WTC11 (cell line): ENCODE measurements at regions not wholly inside any gene's neighbourhood (a gene's known extent, or its start where the extent isn't known, plus 50 kb on each side); places are given as distances from the start of the nearest gene placed in this dataset.

Experiments
- ATAC-seq: fragments of 200-7000 bp; cut with Tn5 transposase; 2 replicates; pipeline ENCODE4 v1.10.0; 2021; ENCODE audit warnings: mild to moderate bottlenecking, moderate library complexity
- CTCF ChIA-PET: fragments of 300-600 bp; sonication (Branson Sonifier 250); formaldehyde crosslinking; loops from one replicate; lab custom pipeline; 2021; ENCODE audit warnings: antibody characterized with exemption; lab: Charles Lee
- POLR2A ChIA-PET: fragments of 350-600 bp; sonication (Branson Sonifier 250); formaldehyde crosslinking; loops from one replicate; lab custom pipeline; 2021; ENCODE audit warnings: antibody characterized with exemption; lab: Charles Lee
- DNase-seq: peaks from one replicate; pipeline ENCODE4 v3.0.0; 2021; ENCODE audit warnings: low spot score
- H3K27ac Mint-ChIP-seq: 2 replicates; pipeline ENCODE4 v1.8.0; 2021; ENCODE audit warnings: mixed read lengths
- H3K27me3 Mint-ChIP-seq: 2 replicates; pipeline ENCODE4 v1.8.0; 2021; ENCODE audit warnings: low read depth, mild to moderate bottlenecking, moderate library complexity, mixed read lengths
- H3K36me3 Mint-ChIP-seq: 2 replicates; pipeline ENCODE4 v1.8.0; 2021; ENCODE audit warnings: mixed read lengths
- H3K4me1 Mint-ChIP-seq: 2 replicates; pipeline ENCODE4 v1.8.0; 2022; ENCODE audit warnings: mixed read lengths
- H3K4me3 Mint-ChIP-seq: 2 replicates; pipeline ENCODE4 v1.8.0; 2021; ENCODE audit warnings: mild to moderate bottlenecking, moderate library complexity, mixed read lengths
- H3K9me3 Mint-ChIP-seq: 2 replicates; pipeline ENCODE4 v1.8.0; 2021; ENCODE audit warnings: mixed read lengths
- CREM ChIP-seq: sonication (generic); formaldehyde crosslinking; IDR thresholded peaks from 2 replicates; pipeline ENCODE4 v1.8.1; 2022; ENCODE audit warnings: mild to moderate bottlenecking, missing genetic modification reagents, moderate library complexity
- ELF4 ChIP-seq: sonication (generic); formaldehyde crosslinking; IDR thresholded peaks from 2 replicates; pipeline ENCODE4 v1.8.1; 2022; ENCODE audit warnings: low read depth, mild to moderate bottlenecking, moderate library complexity, missing genetic modification reagents
- EMX1 ChIP-seq: fragments of 250-450 bp; sonication (Bioruptor Pico); IDR thresholded peaks from 2 replicates; pipeline ENCODE4 v1.8.0; 2021; ENCODE audit warnings: mild to moderate bottlenecking
- ERG ChIP-seq: fragments of 250-450 bp; sonication (Bioruptor Pico); IDR thresholded peaks from 2 replicates; pipeline ENCODE4 v1.8.0; 2021; ENCODE audit warnings: mild to moderate bottlenecking
- FOXJ3 ChIP-seq: sonication (generic); formaldehyde crosslinking; IDR thresholded peaks from 2 replicates; pipeline ENCODE4 v1.9.0; 2021; ENCODE audit warnings: missing genetic modification reagents, mild to moderate bottlenecking, borderline replicate concordance
- FOXP1 ChIP-seq: sonication (generic); formaldehyde crosslinking; IDR thresholded peaks from 2 replicates; pipeline ENCODE4 v1.8.0; 2022; ENCODE audit warnings: missing genetic modification reagents, mild to moderate bottlenecking, moderate library complexity, borderline replicate concordance
- GTF2I ChIP-seq: fragments of 250-450 bp; sonication (Bioruptor Pico); conservative IDR thresholded peaks from 2 replicates; pipeline ENCODE4 v1.4.0; 2021; ENCODE audit warnings: mild to moderate bottlenecking
- OVOL2 ChIP-seq: fragments of 250-450 bp; sonication (Bioruptor Pico); IDR thresholded peaks from 2 replicates; pipeline ENCODE4 v1.9.0; 2021; ENCODE audit warnings: mild to moderate bottlenecking, borderline replicate concordance
- RORB ChIP-seq: fragments of 250-450 bp; sonication (Bioruptor Pico); IDR thresholded peaks from 2 replicates; pipeline ENCODE4 v1.9.0; 2021; ENCODE audit warnings: mild to moderate bottlenecking
- TEAD1 ChIP-seq: sonication (generic); formaldehyde crosslinking; IDR thresholded peaks from 2 replicates; pipeline ENCODE4 v1.8.0; 2022; ENCODE audit warnings: mild to moderate bottlenecking, missing genetic modification reagents
- ZBTB21 ChIP-seq: sonication (generic); formaldehyde crosslinking; IDR thresholded peaks from 2 replicates; pipeline ENCODE4 v1.8.1; 2023; ENCODE audit warnings: mild to moderate bottlenecking, missing genetic modification reagents, borderline replicate concordance
- ZNF232 ChIP-seq: sonication (generic); formaldehyde crosslinking; IDR thresholded peaks from 2 replicates; pipeline ENCODE4 v1.8.0; 2022; ENCODE audit warnings: mild to moderate bottlenecking, missing genetic modification reagents
- ZNF396 ChIP-seq: fragments of 250-450 bp; sonication (Bioruptor Pico); IDR thresholded peaks from 2 replicates; pipeline ENCODE4 v1.8.0; 2021; ENCODE audit warnings: mild to moderate bottlenecking, moderate library complexity, borderline replicate concordance
- TF ChIP-seq, protein P1 (sequence below): sonication (generic); formaldehyde crosslinking; IDR thresholded peaks from 2 replicates; pipeline ENCODE4 v1.8.1; 2023; ENCODE audit warnings: mild to moderate bottlenecking, missing genetic modification reagents
- TF ChIP-seq, protein P2 (sequence below): fragments of 250-450 bp; sonication (Bioruptor Pico); IDR thresholded peaks from 2 replicates; pipeline ENCODE4 v1.9.0; 2021; ENCODE audit warnings: mild to moderate bottlenecking, borderline replicate concordance
- TF ChIP-seq, protein P3 (sequence below): sonication (generic); formaldehyde crosslinking; IDR thresholded peaks from 2 replicates; pipeline ENCODE4 v1.8.0; 2022; ENCODE audit warnings: mild to moderate bottlenecking, missing genetic modification reagents
- TF ChIP-seq, protein P4 (sequence below): fragments of 250-450 bp; sonication (Bioruptor Pico); IDR thresholded peaks from 2 replicates; pipeline ENCODE4 v1.9.0; 2021; ENCODE audit warnings: mild to moderate bottlenecking
- TF ChIP-seq, protein P5 (sequence below): sonication (generic); formaldehyde crosslinking; IDR thresholded peaks from 2 replicates; pipeline ENCODE4 v1.8.1; 2022; ENCODE audit warnings: mild to moderate bottlenecking, missing genetic modification reagents, moderate library complexity, borderline replicate concordance
- TF ChIP-seq, protein P6 (sequence below): fragments of 200-600 bp; IDR thresholded peaks from 2 replicates; pipeline ENCODE4 v1.8.0; 2022; ENCODE audit warnings: antibody characterized with exemption

DNA sequence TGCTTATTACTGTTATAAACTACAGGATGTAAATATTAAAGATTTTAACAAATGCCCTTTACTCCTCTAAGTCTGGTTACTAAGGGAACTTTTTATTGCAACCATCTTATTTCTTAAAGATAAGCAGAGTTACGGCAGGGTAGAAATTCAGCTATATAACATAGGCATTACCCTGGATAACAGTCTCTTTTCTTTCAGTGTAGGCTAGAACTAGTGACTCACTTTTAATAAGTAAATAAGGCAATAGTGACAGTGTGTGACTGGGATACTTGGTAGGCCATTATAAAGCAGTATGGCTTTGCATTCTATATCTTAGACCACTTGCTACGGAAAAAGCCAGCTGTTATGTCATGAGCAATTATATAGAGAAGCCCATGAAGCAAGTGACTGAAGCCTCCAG lies 1041.0 kb upstream of the NRXN1 start:
- DNase-seq = no peak
- TF ChIP-seq ZNF232 (CRISPR knock-in tag) = no peak
- no peak for TF ChIP-seq ELF4 (CRISPR knock-in tag)
- TF ChIP-seq CREM (CRISPR knock-in tag) = no peak
- TF ChIP-seq, protein P1, sequence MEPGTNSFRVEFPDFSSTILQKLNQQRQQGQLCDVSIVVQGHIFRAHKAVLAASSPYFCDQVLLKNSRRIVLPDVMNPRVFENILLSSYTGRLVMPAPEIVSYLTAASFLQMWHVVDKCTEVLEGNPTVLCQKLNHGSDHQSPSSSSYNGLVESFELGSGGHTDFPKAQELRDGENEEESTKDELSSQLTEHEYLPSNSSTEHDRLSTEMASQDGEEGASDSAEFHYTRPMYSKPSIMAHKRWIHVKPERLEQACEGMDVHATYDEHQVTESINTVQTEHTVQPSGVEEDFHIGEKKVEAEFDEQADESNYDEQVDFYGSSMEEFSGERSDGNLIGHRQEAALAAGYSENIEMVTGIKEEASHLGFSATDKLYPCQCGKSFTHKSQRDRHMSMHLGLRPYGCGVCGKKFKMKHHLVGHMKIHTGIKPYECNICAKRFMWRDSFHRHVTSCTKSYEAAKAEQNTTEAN (CRISPR knock-in tag) = no peak
- TF ChIP-seq, protein P2, sequence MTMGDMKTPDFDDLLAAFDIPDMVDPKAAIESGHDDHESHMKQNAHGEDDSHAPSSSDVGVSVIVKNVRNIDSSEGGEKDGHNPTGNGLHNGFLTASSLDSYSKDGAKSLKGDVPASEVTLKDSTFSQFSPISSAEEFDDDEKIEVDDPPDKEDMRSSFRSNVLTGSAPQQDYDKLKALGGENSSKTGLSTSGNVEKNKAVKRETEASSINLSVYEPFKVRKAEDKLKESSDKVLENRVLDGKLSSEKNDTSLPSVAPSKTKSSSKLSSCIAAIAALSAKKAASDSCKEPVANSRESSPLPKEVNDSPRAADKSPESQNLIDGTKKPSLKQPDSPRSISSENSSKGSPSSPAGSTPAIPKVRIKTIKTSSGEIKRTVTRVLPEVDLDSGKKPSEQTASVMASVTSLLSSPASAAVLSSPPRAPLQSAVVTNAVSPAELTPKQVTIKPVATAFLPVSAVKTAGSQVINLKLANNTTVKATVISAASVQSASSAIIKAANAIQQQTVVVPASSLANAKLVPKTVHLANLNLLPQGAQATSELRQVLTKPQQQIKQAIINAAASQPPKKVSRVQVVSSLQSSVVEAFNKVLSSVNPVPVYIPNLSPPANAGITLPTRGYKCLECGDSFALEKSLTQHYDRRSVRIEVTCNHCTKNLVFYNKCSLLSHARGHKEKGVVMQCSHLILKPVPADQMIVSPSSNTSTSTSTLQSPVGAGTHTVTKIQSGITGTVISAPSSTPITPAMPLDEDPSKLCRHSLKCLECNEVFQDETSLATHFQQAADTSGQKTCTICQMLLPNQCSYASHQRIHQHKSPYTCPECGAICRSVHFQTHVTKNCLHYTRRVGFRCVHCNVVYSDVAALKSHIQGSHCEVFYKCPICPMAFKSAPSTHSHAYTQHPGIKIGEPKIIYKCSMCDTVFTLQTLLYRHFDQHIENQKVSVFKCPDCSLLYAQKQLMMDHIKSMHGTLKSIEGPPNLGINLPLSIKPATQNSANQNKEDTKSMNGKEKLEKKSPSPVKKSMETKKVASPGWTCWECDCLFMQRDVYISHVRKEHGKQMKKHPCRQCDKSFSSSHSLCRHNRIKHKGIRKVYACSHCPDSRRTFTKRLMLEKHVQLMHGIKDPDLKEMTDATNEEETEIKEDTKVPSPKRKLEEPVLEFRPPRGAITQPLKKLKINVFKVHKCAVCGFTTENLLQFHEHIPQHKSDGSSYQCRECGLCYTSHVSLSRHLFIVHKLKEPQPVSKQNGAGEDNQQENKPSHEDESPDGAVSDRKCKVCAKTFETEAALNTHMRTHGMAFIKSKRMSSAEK (CRISPR knock-in tag) = no peak
- TF ChIP-seq, protein P3, sequence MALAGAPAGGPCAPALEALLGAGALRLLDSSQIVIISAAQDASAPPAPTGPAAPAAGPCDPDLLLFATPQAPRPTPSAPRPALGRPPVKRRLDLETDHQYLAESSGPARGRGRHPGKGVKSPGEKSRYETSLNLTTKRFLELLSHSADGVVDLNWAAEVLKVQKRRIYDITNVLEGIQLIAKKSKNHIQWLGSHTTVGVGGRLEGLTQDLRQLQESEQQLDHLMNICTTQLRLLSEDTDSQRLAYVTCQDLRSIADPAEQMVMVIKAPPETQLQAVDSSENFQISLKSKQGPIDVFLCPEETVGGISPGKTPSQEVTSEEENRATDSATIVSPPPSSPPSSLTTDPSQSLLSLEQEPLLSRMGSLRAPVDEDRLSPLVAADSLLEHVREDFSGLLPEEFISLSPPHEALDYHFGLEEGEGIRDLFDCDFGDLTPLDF = no peak
- TF ChIP-seq EMX1 = no peak
- no peak for TF ChIP-seq OVOL2 (CRISPR knock-in tag)
- TF ChIP-seq, protein P4, sequence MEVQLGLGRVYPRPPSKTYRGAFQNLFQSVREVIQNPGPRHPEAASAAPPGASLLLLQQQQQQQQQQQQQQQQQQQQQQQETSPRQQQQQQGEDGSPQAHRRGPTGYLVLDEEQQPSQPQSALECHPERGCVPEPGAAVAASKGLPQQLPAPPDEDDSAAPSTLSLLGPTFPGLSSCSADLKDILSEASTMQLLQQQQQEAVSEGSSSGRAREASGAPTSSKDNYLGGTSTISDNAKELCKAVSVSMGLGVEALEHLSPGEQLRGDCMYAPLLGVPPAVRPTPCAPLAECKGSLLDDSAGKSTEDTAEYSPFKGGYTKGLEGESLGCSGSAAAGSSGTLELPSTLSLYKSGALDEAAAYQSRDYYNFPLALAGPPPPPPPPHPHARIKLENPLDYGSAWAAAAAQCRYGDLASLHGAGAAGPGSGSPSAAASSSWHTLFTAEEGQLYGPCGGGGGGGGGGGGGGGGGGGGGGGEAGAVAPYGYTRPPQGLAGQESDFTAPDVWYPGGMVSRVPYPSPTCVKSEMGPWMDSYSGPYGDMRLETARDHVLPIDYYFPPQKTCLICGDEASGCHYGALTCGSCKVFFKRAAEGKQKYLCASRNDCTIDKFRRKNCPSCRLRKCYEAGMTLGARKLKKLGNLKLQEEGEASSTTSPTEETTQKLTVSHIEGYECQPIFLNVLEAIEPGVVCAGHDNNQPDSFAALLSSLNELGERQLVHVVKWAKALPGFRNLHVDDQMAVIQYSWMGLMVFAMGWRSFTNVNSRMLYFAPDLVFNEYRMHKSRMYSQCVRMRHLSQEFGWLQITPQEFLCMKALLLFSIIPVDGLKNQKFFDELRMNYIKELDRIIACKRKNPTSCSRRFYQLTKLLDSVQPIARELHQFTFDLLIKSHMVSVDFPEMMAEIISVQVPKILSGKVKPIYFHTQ (CRISPR knock-in tag) = no peak
- TF ChIP-seq TEAD1 = no peak
- no peak for TF ChIP-seq FOXJ3 (CRISPR knock-in tag)
- no peak for TF ChIP-seq FOXP1 (CRISPR knock-in tag)
- no peak for ATAC-seq
- H3K9me3 Mint-ChIP-seq = peaks cover 15% of the 10 kb centered on the region
- no peak overlapping the region for H3K27ac Mint-ChIP-seq
- no peaks in the 10 kb centered on the region for H3K27me3 Mint-ChIP-seq
- H3K36me3 Mint-ChIP-seq = peaks cover 14% of the 10 kb centered on the region
- ChIA-PET CTCF (no interaction called here), POLR2A (no interaction called here)
- no peak overlapping the region for H3K4me3 Mint-ChIP-seq
- peaks cover 20% of the 10 kb centered on the region for H3K4me1 Mint-ChIP-seq

GRCh38 chr2:52070665-52071064 lies 1038.7 kb upstream of the NRXN1 start:
- CTCF ChIA-PET = no interaction called here
- Mint-ChIP-seq H3K4me3 (no peak overlapping the region), H3K27me3 (no peaks in the 10 kb centered on the region), H3K36me3 (peaks cover 9% of the 10 kb centered on the region), H3K27ac (no peak overlapping the region), H3K4me1 (peaks cover 17% of the 10 kb centered on the region), H3K9me3 (peaks cover 10% of the 10 kb centered on the region)
- ATAC-seq (no peak), DNase-seq (no peak)
- POLR2A ChIA-PET = no interaction called here
- TF ChIP-seq, protein P5, sequence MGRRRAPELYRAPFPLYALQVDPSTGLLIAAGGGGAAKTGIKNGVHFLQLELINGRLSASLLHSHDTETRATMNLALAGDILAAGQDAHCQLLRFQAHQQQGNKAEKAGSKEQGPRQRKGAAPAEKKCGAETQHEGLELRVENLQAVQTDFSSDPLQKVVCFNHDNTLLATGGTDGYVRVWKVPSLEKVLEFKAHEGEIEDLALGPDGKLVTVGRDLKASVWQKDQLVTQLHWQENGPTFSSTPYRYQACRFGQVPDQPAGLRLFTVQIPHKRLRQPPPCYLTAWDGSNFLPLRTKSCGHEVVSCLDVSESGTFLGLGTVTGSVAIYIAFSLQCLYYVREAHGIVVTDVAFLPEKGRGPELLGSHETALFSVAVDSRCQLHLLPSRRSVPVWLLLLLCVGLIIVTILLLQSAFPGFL (CRISPR knock-in tag) = no peak
- TF ChIP-seq, protein P6, sequence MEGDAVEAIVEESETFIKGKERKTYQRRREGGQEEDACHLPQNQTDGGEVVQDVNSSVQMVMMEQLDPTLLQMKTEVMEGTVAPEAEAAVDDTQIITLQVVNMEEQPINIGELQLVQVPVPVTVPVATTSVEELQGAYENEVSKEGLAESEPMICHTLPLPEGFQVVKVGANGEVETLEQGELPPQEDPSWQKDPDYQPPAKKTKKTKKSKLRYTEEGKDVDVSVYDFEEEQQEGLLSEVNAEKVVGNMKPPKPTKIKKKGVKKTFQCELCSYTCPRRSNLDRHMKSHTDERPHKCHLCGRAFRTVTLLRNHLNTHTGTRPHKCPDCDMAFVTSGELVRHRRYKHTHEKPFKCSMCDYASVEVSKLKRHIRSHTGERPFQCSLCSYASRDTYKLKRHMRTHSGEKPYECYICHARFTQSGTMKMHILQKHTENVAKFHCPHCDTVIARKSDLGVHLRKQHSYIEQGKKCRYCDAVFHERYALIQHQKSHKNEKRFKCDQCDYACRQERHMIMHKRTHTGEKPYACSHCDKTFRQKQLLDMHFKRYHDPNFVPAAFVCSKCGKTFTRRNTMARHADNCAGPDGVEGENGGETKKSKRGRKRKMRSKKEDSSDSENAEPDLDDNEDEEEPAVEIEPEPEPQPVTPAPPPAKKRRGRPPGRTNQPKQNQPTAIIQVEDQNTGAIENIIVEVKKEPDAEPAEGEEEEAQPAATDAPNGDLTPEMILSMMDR = no peak
- TF ChIP-seq OVOL2 (CRISPR knock-in tag) (no peak), ZBTB21 (no peak), ZNF396 (no peak), RORB (no peak), GTF2I (no peak), ERG (no peak)
